ENCODE measurements at regions not wholly inside any gene's neighbourhood (a gene's known extent, or its start where the extent isn't known, plus 50 kb on each side); places are given as distances from the start of the nearest gene placed in this dataset.

GRCh38 chr2:71934320-71934593 is 213.4 kb downstream of the CYP26B1 start:
- Histone ChIP-seq H3K36me3 (no peaks in the 10 kb centered on the region), H3K4me3 (no peak overlapping the region), H3K27me3 (no peaks in the 10 kb centered on the region), H3K4me1 (no peaks in the 10 kb centered on the region), H3K9me3 (no peaks in the 10 kb centered on the region), H3K27ac (no peak overlapping the region)
- TF ChIP-seq CTCF (IDR thresholded peaks at IDR 0.05), result no peak
- ATAC-seq (no peak), DNase-seq (no peak)
- intact Hi-C loops (cut with DNase I), result no loop called here

- Histone ChIP-seq H3K4me1 (no peaks in the 10 kb centered on the region), H3K36me3 (no peaks in the 10 kb centered on the region), H3K27me3 (no peaks in the 10 kb centered on the region), H3K9me3 (no peaks in the 10 kb centered on the region), H3K4me3 (no peak overlapping the region), H3K27ac (no peak overlapping the region)
- no peak for DNase-seq
- TF ChIP-seq CTCF (IDR thresholded peaks at IDR 0.05), result no peak
- intact Hi-C loops (cut with DNase I), result no loop called here
- no peak for ATAC-seq
Measured at GRCh38 chr2:71933467-71934319, 214.0 kb downstream of the CYP26B1 start.

DNA sequence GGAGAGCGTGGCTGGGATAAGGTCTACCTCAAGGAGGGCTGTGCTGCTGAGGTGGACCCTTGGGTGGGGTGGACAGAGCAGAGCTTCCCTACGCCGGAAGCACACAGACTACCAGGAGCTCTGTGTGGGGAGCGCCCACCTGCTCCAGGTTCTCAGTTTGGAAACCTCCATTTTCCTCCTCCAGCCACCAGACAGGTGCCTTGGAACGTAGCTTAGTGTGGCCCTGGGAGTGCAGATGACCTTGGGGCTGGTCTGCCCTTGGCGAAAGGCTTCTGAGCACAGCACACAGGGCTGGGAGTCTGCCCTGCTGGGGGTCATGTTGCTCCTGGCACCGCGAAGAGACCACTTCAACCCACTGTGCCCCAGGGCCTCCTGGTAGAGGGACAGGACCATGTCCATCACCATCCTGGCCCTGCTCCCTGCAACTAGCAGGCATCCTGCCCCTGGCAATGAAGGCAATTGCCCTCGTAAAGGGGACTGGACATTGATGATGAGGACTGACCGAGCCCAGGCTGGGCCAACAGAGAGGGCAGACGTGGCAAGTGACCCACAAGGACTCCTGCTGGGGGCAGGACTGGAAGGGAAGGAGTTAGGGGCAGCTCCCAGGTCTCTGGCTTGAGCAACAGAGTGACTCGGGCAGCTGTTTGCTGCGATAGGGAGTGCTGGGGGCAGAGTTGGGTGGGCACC is 214.7 kb downstream of the CYP26B1 start:
- Histone ChIP-seq H3K27ac (no peak overlapping the region), H3K27me3 (no peaks in the 10 kb centered on the region), H3K4me3 (no peak overlapping the region), H3K9me3 (no peaks in the 10 kb centered on the region), H3K36me3 (no peaks in the 10 kb centered on the region), H3K4me1 (no peaks in the 10 kb centered on the region)
- ATAC-seq (no peak), DNase-seq (no peak)
- intact Hi-C loops (cut with DNase I), result no loop called here
- TF ChIP-seq CTCF (IDR thresholded peaks at IDR 0.05), result no peak

DNA sequence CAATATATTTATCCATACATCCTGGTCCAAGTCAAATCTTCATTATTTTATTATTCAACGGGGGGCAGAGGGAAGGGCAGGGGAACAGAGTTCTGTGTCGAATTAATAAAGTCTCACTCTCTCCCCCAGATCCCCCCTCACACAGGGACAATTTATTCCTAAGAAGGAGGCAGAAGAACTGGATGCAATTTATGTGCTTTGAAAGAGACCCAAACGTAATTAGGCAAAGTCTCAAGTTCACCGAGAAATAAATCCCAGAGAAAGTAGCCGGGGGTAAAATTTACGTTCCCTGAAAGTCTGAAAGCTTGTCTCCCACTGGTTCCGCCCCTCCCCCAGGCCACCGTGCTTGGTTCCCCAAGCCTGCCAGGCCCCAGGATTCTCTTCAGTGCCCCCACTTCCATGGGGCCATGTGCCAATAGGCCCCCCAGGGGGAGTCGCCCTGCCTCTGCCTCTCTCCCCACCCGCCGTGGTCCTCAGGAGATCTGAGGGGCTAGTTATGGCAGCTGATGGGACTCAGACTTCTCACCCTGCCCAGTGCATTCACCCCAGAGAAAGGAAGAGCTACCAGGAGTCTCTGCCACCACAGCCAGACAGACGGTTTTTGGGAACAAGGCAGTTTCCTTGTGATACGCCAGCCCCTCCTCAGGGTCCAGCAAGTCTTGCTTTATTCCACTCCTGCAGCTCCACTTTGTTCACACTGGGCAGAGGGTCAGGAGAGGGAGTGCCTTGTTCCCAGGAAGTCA is 215.5 kb downstream of the CYP26B1 start:
- DNase-seq (no peak), ATAC-seq (no peak)
- TF ChIP-seq CTCF (IDR thresholded peaks at IDR 0.05), result no peak
- Histone ChIP-seq H3K9me3 (no peaks in the 10 kb centered on the region), H3K27ac (no peak overlapping the region), H3K4me1 (no peaks in the 10 kb centered on the region), H3K4me3 (no peak overlapping the region), H3K36me3 (no peaks in the 10 kb centered on the region), H3K27me3 (no peaks in the 10 kb centered on the region)
- intact Hi-C loops (cut with DNase I), result no loop called here

DNA sequence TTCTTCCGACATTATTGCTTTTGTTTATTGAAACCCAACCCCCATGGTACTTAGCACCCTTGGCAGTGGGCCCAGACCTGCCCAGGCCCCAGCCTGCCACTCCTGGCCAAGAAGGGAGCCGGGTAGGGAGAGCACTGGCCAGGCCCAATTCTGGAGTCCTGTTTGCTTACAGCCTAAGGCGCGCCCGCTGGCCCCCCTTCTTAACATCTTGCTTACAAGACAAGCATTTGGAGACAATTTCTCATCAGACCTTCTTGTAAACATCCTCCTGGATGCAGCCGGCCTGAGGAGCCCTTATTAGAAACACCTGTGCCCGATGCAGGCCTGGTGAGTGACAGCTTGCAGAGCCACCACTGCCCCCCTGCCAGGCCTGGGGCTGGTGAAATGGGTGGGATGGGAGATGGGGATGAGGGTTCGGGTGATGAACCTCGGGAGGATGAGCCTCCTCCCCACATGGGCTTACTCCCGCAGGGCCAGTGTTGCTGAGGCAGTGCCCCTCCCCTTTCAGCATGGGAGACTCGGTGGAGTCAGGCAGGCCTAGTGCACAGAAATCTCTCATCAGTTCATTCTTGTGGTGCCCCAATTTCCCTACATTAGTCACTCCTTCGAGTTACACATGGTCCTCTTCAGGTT is 217.5 kb downstream of the CYP26B1 start:
- Histone ChIP-seq H3K27me3 (no peaks in the 10 kb centered on the region), H3K36me3 (no peaks in the 10 kb centered on the region), H3K9me3 (no peaks in the 10 kb centered on the region), H3K4me1 (no peaks in the 10 kb centered on the region), H3K27ac (no peak overlapping the region), H3K4me3 (no peak overlapping the region)
- DNase-seq (peak in 1 of 4 donors; percentile 76), ATAC-seq (no peak)
- no peak for TF ChIP-seq CTCF (IDR thresholded peaks at IDR 0.05)
- intact Hi-C loops (cut with DNase I), result no loop called here

Data from left lung (tissue), 4 donors.